ENCODE measurements at regions not wholly inside any gene's neighbourhood (a gene's known extent, or its start where the extent isn't known, plus 50 kb on each side); places are given as distances from the start of the nearest gene placed in this dataset.
"Not testable (repeated sequence)": the region's sequence is repeated elsewhere in the genome, so short reads cannot be mapped to it uniquely, and the experiment has no call there.

DNA sequence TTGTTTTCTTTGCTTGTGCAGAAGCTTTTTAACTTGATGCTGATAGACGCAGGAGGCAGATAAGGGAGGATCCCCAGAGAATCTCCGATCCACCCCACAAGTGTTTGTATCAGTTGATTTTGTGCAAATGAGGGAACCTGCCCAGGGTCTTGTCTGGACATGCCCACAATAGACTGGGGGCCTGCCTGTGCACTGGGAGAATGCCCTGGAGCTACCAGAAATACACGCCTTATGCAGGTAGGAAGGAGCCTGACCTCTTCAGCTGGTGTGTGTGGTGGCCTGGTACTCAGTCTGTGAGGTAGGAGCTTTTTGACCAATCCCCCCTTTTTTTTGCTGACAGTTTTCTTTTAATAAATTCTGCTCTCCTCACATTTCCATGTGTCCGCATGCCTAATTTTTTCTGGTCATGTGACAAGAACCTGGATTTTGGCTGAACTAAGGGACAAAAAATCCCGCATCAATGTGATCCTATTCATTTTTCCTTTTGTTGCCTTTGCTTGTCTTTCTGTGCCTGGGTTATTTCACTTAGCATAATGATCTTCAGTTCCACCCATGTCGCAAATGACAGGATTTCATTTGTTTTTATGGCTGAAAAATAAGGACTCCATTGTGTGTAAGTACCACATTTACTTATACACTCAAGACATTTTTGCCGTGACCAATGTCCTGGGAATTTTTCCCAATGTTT lies 430.6 kb upstream of the NRG3 start:
- Histone ChIP-seq H3K27ac (ENCODE audit: low read depth, low read length) (no peak overlapping the region), H3K36me3 (ENCODE audit: control insufficient read depth, insufficient read depth, low read length) (no peaks in the 10 kb centered on the region), H3K4me3 (ENCODE audit: low read depth, low read length) (no peak overlapping the region), H3K27me3 (ENCODE audit: control insufficient read depth, insufficient read depth, low read length) (no peaks in the 10 kb centered on the region), H3K9me3 (ENCODE audit: control insufficient read depth, insufficient read depth, low read length) (no peaks in the 10 kb centered on the region), H3K4me1 (ENCODE audit: control insufficient read depth, insufficient read depth, low read length) (no peaks in the 10 kb centered on the region)
- WGBS (ENCODE audit: insufficient coverage) = 94% methylated on average over 4 of the region's 7 CpGs
- no peak for DNase-seq (ENCODE audit: low read depth in 4 of 6, low spot score in 6 of 6)

DNA sequence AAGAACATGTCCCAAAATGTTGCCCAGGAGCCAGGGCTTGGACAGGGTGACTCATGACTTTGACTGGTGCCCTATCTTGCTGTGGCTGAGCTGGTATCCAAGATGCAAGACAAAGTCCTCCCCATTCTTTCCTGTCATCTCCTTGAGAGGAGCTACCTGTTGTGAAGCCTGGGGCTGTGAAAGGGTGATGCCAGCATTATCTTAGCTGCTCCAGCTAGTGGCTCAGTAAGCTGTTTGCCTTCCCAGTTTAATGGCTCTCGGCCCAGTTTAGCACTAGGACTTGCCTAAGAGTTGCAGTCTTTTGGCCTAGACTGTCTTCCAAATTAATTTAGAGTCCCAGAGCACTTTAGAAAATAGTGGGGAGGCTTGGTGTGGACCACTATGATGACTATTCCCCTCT lies 424.3 kb upstream of the NRG3 start:
- DNase-seq (ENCODE audit: low read depth in 4 of 6, low spot score in 6 of 6) = no peak
- WGBS (ENCODE audit: insufficient coverage) = no CpG with 5 or more reads among the region's 1 CpG
- Histone ChIP-seq H3K27me3 (ENCODE audit: control insufficient read depth, insufficient read depth, low read length) (no peaks in the 10 kb centered on the region), H3K9me3 (ENCODE audit: control insufficient read depth, insufficient read depth, low read length) (no peaks in the 10 kb centered on the region), H3K36me3 (ENCODE audit: control insufficient read depth, insufficient read depth, low read length) (no peaks in the 10 kb centered on the region), H3K4me1 (ENCODE audit: control insufficient read depth, insufficient read depth, low read length) (no peaks in the 10 kb centered on the region), H3K4me3 (ENCODE audit: low read depth, low read length) (no peak overlapping the region), H3K27ac (ENCODE audit: low read depth, low read length) (no peak overlapping the region)

DNA sequence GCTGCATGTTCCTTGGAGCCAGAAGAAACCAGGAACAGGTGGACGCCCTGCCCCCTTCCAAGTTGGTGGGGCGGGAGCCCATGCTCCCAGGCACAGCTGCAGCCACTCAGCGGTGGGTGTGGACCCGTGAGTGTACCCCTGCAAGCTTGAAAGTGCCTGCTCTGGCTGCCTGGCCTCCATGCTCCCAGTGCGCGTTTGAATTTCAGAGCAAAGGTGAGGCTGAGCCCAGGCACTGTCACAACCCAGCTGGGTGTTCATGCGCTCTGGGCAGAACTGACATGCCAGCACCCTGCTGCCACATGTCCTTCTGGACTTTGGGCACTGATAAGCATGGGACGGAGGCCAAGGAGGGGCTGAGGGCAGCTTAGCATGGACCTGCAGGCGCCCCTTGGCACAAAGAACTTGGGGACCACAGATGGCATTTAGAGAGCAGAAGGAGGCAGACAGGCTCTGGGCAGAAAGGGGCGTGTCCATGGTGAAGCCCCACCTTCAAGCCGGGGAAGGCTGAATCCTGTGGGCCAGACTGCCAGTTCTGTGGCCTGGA lies 402.0 kb upstream of the NRG3 start:
- Histone ChIP-seq H3K27me3 (ENCODE audit: control insufficient read depth, insufficient read depth, low read length) (no peaks in the 10 kb centered on the region), H3K4me1 (ENCODE audit: control insufficient read depth, insufficient read depth, low read length) (no peaks in the 10 kb centered on the region), H3K4me3 (ENCODE audit: low read depth, low read length) (no peak overlapping the region), H3K27ac (ENCODE audit: low read depth, low read length) (no peak overlapping the region), H3K36me3 (ENCODE audit: control insufficient read depth, insufficient read depth, low read length) (no peaks in the 10 kb centered on the region), H3K9me3 (ENCODE audit: control insufficient read depth, insufficient read depth, low read length) (no peaks in the 10 kb centered on the region)
- no peak for DNase-seq (ENCODE audit: low read depth in 4 of 6, low spot score in 6 of 6)
- 92% methylated on average over 11 of the region's 11 CpGs for WGBS (ENCODE audit: insufficient coverage)

DNA sequence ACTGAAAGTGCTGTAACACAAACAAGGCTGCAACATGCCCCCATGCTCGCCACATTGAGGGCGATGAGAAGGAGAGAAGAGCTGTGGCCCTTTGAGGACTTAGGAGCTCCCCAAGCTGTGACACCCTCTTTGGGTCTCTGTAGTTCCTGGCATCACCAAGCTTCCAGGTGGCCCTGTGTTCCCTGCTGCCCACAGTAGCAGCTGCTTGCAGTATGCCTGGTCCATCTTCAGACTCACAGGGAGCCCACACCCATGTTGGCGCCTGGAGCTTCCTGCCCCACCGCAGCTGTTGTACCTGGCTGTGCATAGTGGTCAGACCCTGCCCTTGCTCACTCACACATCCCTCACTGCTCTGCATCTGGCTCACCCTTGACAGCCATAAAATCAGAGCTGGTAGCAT lies 401.2 kb upstream of the NRG3 start:
- WGBS (ENCODE audit: insufficient coverage) = 98% methylated on average over 4 of the region's 4 CpGs
- Histone ChIP-seq H3K4me1 (ENCODE audit: control insufficient read depth, insufficient read depth, low read length) (no peaks in the 10 kb centered on the region), H3K36me3 (ENCODE audit: control insufficient read depth, insufficient read depth, low read length) (no peaks in the 10 kb centered on the region), H3K27ac (ENCODE audit: low read depth, low read length) (no peak overlapping the region), H3K4me3 (ENCODE audit: low read depth, low read length) (no peak overlapping the region), H3K27me3 (ENCODE audit: control insufficient read depth, insufficient read depth, low read length) (no peaks in the 10 kb centered on the region), H3K9me3 (ENCODE audit: control insufficient read depth, insufficient read depth, low read length) (no peaks in the 10 kb centered on the region)
- no peak for DNase-seq (ENCODE audit: low read depth in 4 of 6, low spot score in 6 of 6)

DNA sequence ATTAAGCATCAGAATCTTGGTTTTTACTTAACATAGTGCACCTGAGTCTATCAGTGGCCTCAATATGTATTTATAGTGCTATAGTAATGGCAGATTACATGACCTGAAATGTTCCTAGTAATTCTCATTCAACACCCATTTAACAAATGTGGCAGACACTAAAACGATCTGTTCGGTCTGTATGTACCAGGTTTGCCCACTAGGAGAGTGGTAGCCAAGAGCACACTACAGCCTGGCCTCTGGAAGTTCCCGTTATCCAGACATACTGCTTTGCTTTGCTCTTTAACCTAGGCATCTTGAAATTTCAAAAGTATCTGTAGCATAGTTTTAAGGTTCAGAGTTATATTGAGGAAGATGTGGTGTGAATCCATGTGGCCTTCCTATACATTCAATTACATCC lies 395.7 kb upstream of the NRG3 start:
- no peaks in the 10 kb centered on the region for H3K36me3 ChIP-seq (ENCODE audit: control insufficient read depth, insufficient read depth, low read length)
- no peak overlapping the region for H3K27ac ChIP-seq (ENCODE audit: low read depth, low read length)
- no peaks in the 10 kb centered on the region for H3K27me3 ChIP-seq (ENCODE audit: control insufficient read depth, insufficient read depth, low read length)
- H3K9me3 ChIP-seq (ENCODE audit: control insufficient read depth, insufficient read depth, low read length) = no peaks in the 10 kb centered on the region
- WGBS (ENCODE audit: insufficient coverage) = 92% methylated on average over 2 of the region's 3 CpGs
- H3K4me3 ChIP-seq (ENCODE audit: low read depth, low read length) = no peak overlapping the region
- no peaks in the 10 kb centered on the region for H3K4me1 ChIP-seq (ENCODE audit: control insufficient read depth, insufficient read depth, low read length)
- no peak for DNase-seq (ENCODE audit: low read depth in 4 of 6, low spot score in 6 of 6)

DNA sequence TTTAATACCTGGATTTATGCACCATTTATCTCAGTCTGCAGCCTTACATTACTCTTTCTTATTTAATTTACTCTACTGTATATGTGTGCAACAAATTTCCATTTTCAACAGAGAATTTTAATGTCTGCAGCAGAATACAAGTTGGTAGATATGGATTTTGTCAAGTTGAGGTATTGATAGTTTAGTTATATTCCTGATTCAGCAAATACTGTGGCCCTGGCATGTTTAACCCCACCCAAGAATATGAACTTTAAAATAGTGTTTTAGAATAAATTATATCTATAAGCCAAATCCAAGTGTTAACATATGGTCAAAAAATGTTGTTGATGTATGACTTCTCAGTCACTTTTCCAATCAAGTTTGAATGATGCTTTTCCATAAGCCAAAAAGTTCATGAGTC lies 378.4 kb upstream of the NRG3 start:
- H3K27ac ChIP-seq (ENCODE audit: low read depth, low read length) = no peak overlapping the region
- DNase-seq (ENCODE audit: low read depth in 4 of 6, low spot score in 6 of 6) = no peak
- no peak overlapping the region for H3K4me3 ChIP-seq (ENCODE audit: low read depth, low read length)
- no peaks in the 10 kb centered on the region for H3K36me3 ChIP-seq (ENCODE audit: control insufficient read depth, insufficient read depth, low read length)
- no peaks in the 10 kb centered on the region for H3K9me3 ChIP-seq (ENCODE audit: control insufficient read depth, insufficient read depth, low read length)
- no peaks in the 10 kb centered on the region for H3K4me1 ChIP-seq (ENCODE audit: control insufficient read depth, insufficient read depth, low read length)
- no peaks in the 10 kb centered on the region for H3K27me3 ChIP-seq (ENCODE audit: control insufficient read depth, insufficient read depth, low read length)

DNA sequence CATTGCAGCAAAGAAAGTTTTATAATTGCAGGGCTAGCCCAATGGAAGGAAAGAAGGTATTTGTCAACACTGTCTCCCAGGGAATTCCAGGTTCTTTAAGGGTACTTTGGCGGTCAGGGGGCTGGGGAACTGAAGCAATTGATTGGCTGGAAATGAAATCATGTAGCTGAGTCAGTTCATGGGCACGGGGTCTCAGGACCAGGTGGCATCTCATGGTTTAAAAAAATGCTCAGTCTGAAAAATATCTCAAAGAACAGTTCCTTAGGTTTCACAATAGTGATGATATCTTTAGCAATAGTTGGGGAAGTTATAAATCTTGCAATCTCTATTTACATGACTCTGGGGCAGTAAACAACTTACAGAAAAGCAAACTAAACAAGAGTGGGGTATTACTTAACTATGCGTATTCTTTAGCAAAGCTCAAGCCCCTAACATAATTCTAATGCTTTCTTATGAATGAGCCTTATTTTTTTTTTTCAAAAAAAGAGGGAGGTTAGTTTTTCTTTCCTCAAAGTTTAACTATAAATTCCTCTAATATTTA lies 376.9 kb upstream of the NRG3 start:
- no peaks in the 10 kb centered on the region for H3K27me3 ChIP-seq (ENCODE audit: control insufficient read depth, insufficient read depth, low read length)

DNA sequence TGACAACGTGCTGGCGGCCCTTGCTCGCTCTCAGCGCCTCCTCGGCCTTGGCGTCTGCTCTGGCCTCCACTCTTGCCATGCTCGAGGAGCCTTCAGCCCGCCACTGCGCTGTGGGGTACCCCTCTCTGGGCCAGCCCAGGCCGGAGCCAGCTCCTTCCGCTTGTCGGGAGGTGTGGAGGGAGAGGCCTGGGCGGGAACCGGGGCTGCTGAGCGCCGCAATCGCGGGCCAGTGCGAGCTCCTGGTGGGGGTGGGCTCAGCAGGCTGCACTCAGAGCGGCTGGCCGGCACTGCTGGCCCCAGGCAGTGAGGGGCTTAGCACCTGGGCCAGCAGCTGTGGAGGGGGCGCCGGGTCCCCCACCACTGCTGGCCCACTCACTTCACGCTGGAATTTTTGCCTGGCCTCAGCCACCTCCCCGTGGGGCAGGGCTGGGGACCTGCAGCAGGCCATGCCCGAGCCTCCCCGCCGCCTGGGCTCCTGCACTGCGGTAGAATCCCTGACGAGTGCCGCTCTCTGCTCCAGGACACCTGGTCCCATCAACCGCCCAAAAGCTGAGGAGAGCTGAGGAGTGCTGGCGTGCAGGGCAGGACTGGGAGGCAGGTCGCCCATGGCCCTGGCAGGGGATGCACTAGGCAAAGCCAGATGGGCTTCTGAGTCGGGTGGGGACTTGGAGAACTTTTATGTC lies 372.2 kb upstream of the NRG3 start:
- WGBS (ENCODE audit: insufficient coverage) = 97% methylated on average over 34 of the region's 35 CpGs
- no peak overlapping the region for H3K4me3 ChIP-seq (ENCODE audit: low read depth, low read length)
- no peaks in the 10 kb centered on the region for H3K4me1 ChIP-seq (ENCODE audit: control insufficient read depth, insufficient read depth, low read length)
- no peaks in the 10 kb centered on the region for H3K36me3 ChIP-seq (ENCODE audit: control insufficient read depth, insufficient read depth, low read length)
- H3K9me3 ChIP-seq (ENCODE audit: control insufficient read depth, insufficient read depth, low read length) = peaks cover 2% of the 10 kb centered on the region
- no peaks in the 10 kb centered on the region for H3K27me3 ChIP-seq (ENCODE audit: control insufficient read depth, insufficient read depth, low read length)
- H3K27ac ChIP-seq (ENCODE audit: low read depth, low read length) = no peak overlapping the region
- DNase-seq (ENCODE audit: low read depth in 4 of 6, low spot score in 6 of 6) = no peak

More for the DNA sequence above, 376.9 kb upstream of the NRG3 start:
- DNase-seq (ENCODE audit: low read depth in 4 of 6, low spot score in 6 of 6) = no peak
- H3K4me3 ChIP-seq (ENCODE audit: low read depth, low read length) = no peak overlapping the region
- H3K9me3 ChIP-seq (ENCODE audit: control insufficient read depth, insufficient read depth, low read length) = no peaks in the 10 kb centered on the region
- H3K27ac ChIP-seq (ENCODE audit: low read depth, low read length) = no peak overlapping the region
- no peaks in the 10 kb centered on the region for H3K36me3 ChIP-seq (ENCODE audit: control insufficient read depth, insufficient read depth, low read length)
- WGBS (ENCODE audit: insufficient coverage) = 80% methylated on average over 1 of the region's 3 CpGs
- H3K4me1 ChIP-seq (ENCODE audit: control insufficient read depth, insufficient read depth, low read length) = no peaks in the 10 kb centered on the region

DNA sequence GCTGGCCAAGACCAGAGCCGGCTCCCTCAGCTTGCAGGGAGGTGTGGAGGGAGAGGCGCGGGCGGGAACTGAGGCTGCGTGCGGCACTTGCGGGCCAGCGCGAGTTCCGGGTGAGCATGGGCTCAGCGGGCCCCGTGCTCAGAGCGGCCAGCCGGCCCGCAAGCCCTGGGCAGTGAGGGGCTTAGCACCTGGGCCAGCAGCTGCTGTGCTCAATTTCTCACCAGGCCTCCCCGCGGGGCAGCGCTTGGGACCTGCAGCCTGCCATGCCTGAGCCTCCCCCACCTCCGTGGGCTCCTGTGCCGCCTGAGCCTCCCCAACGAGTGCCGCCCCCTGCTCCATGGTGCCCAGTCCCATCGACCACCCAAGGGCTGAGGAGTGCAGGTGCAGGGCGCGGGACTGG lies 369.2 kb upstream of the NRG3 start:
- H3K9me3 ChIP-seq (ENCODE audit: control insufficient read depth, insufficient read depth, low read length); H3K36me3 ChIP-seq (ENCODE audit: control insufficient read depth, insufficient read depth, low read length); H3K4me1 ChIP-seq (ENCODE audit: control insufficient read depth, insufficient read depth, low read length); H3K27ac ChIP-seq (ENCODE audit: low read depth, low read length); H3K4me3 ChIP-seq (ENCODE audit: low read depth, low read length); DNase-seq (ENCODE audit: low read depth in 4 of 6, low spot score in 6 of 6); H3K27me3 ChIP-seq (ENCODE audit: control insufficient read depth, insufficient read depth, low read length): not testable (repeated sequence)
- WGBS (ENCODE audit: insufficient coverage) = 97% methylated on average over 25 of the region's 25 CpGs

DNA sequence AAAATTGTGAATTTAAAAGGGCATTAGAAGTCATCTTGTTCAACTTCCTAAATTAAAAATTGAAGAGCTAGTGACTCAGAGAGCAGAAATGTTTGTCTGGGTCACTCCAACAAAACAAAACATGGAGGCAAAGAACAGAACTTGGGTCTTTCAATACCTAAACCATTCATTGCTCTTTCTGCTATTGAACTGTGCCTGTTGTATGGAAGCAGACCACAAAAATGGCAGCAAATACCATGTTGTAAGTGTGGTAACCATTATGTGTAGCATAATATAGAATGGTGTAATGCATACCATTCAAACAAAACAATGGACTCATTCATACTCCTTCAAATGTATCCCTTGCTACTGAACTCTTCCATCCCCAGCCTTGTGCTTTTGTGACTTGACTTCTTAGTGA lies 360.2 kb upstream of the NRG3 start:
- Histone ChIP-seq H3K4me3 (ENCODE audit: low read depth, low read length) (no peak overlapping the region), H3K27ac (ENCODE audit: low read depth, low read length) (no peak overlapping the region), H3K9me3 (ENCODE audit: control insufficient read depth, insufficient read depth, low read length) (no peaks in the 10 kb centered on the region), H3K27me3 (ENCODE audit: control insufficient read depth, insufficient read depth, low read length) (no peaks in the 10 kb centered on the region), H3K4me1 (ENCODE audit: control insufficient read depth, insufficient read depth, low read length) (no peaks in the 10 kb centered on the region), H3K36me3 (ENCODE audit: control insufficient read depth, insufficient read depth, low read length) (no peaks in the 10 kb centered on the region)
- no peak for DNase-seq (ENCODE audit: low read depth in 4 of 6, low spot score in 6 of 6)
